ENCODE measurements at regions not wholly inside any gene's neighbourhood (a gene's known extent, or its start where the extent isn't known, plus 50 kb on each side); places are given as distances from the start of the nearest gene placed in this dataset.

DNA sequence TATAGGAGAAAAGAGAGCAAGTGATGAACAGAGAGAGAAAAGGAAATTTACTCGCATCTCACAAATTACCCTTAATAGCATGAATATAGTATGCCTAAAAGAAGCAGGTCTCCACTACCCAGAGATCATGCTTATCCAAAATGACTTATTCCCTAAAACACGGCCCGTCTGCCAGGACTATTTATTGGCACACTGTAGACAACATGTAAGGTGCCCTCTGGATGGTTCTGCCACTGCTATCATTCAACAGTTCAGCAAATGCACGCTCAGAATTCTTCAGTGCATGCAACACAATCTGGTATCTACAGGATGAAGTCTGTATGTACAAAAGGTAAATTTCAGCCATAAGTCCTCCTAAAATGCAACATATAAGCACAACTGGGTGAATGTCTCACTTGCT is 465.8 kb downstream of the SHQ1 start:
- TF ChIP-seq CTCF (IDR thresholded peaks at IDR 0.05) (no peak), POLR2AphosphoS5 (IDR thresholded peaks at IDR 0.05; ENCODE audit: low read depth, low read length) (no peak)
